Large intestine (tissue), 3 donors: ENCODE measurements at regions not wholly inside any gene's neighbourhood (a gene's known extent, or its start where the extent isn't known, plus 50 kb on each side); places are given as distances from the start of the nearest gene placed in this dataset.

Experiments
- DNase-seq, 2 donors: peaks; one replicate each; pipeline versions ENCODE4 v3.0.0 to v3.0.0-alpha.2; 2013
- H3K27ac ChIP-seq: one replicate; pipeline ENCODE4 v1.5.1; 2013; ENCODE audit warnings: low read length
- H3K27me3 ChIP-seq: 2 replicates; pipeline ENCODE4 v1.6.1; 2013; ENCODE audit warnings: low read length; ENCODE audit not compliant: control insufficient read depth, insufficient read depth
- H3K36me3 ChIP-seq: 2 replicates; pipeline ENCODE4 v1.6.1; 2013; ENCODE audit warnings: low read length; ENCODE audit not compliant: control insufficient read depth, insufficient read depth
- H3K4me1 ChIP-seq: one replicate; pipeline ENCODE4 v1.6.1; 2013; ENCODE audit warnings: low read length; ENCODE audit not compliant: control insufficient read depth, insufficient read depth
- H3K4me3 ChIP-seq: one replicate; pipeline ENCODE4 v1.5.1; 2013; ENCODE audit warnings: low read length
- H3K9me3 ChIP-seq: one replicate; pipeline ENCODE4 v1.6.1; 2013; ENCODE audit warnings: mild to moderate bottlenecking, low read depth, low read length, moderate library complexity; ENCODE audit not compliant: control insufficient read depth
- WGBS: methylation state at CpG from one replicate; pipeline ENCODE4 v1.1.5; 2013; ENCODE audit warnings: low lambda C conversion rate; ENCODE audit not compliant: insufficient coverage; 5-methylcytosine and 5-hydroxymethylcytosine counted together

DNA sequence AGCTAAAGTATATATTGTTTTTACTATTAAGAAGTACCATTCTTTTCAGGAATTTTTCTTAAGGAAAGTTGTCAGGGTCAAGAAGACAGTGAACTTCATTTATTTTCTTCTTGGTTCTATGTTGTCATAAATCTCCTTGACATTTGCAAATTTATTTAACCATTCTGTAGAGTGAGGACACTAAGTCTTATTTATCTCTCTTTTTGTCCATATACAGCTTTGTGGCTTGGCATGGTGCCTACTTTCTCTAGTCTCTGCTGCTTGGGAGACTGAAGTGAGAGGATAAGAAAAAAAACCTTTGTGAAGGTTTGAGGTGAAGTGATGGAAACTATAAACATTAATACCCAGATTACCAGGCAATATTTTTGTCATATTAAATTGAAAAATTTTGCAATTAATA lies 1389.4 kb downstream of the SUCLG1 start:
- Histone ChIP-seq H3K9me3 (no peaks in the 10 kb centered on the region), H3K4me3 (no peak overlapping the region), H3K36me3 (no peaks in the 10 kb centered on the region), H3K27ac (no peak overlapping the region), H3K27me3 (no peaks in the 10 kb centered on the region), H3K4me1 (peaks cover 3% of the 10 kb centered on the region)
- DNase-seq, result no peak

DNA sequence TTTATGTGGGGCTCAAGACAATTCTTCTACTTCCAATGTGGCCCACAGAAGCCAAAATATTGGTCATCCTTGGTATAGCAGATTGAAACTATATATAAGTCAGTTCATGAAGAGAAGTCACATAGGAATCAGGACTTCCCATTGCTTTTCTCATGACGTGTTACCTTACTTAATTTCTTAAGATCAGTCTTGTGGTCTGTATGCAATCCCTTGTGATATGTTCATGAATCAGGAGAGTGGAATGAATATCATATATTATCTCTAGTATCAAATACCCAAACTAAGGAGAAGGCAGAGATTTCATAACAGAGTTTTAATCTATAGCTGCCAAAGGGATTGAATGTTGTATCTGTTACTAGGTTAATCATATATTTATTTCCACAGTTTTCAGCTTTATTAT lies 1390.4 kb downstream of the SUCLG1 start:
- no CpG with 5 or more reads among the region's 1 CpG for WGBS
- Histone ChIP-seq H3K4me1 (peaks cover 3% of the 10 kb centered on the region), H3K4me3 (no peak overlapping the region), H3K27me3 (no peaks in the 10 kb centered on the region), H3K27ac (no peak overlapping the region), H3K9me3 (no peaks in the 10 kb centered on the region), H3K36me3 (no peaks in the 10 kb centered on the region)
- DNase-seq, result no peak

DNA sequence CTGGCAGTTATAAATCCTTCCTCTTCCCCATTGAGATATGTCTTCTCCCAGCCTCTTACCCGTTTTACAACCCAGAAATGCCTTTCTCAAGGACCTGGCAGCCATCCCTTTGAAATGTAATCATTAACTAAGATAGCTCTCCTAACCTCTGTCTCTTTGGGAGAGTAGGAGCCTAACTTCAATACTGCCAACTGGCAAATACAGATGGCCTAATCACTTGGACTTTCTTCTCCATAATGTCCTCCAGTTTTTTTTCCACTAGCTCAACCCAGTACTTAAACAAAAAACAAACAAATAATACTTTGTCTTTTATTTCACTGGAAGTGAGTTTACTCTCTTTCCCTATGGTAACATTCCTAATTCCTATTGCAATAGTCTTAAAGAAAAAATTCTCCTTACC lies 1391.1 kb downstream of the SUCLG1 start:
- Histone ChIP-seq H3K36me3 (no peaks in the 10 kb centered on the region), H3K9me3 (no peaks in the 10 kb centered on the region), H3K27me3 (no peaks in the 10 kb centered on the region), H3K4me3 (no peak overlapping the region), H3K4me1 (peaks cover 3% of the 10 kb centered on the region), H3K27ac (no peak overlapping the region)
- WGBS, result no CpG with 5 or more reads among the region's 1 CpG
- peak; percentile 58 to 71 for DNase-seq

DNA sequence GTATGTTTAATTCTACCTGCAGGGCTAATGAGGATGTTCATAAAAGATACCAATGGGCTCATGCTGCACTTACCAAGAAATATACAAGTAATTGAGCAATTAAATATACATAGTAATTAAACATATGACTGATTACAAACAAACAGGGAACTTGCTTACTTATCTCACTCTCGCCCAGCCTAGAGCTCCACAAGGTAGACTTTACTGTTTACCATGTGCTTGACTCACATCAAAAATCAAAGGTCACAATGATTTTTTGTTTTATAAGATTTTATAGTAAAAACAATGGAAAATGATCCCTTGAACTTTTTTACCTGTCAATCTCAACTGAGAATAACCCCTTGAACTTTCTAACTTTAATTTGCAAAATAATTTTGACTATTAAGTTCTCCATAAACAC lies 1395.1 kb downstream of the SUCLG1 start:
- Histone ChIP-seq H3K36me3 (no peaks in the 10 kb centered on the region), H3K27me3 (no peaks in the 10 kb centered on the region), H3K4me1 (peaks cover 3% of the 10 kb centered on the region), H3K9me3 (no peaks in the 10 kb centered on the region), H3K4me3 (no peak overlapping the region), H3K27ac (no peak overlapping the region)
- WGBS, result no CpG with 5 or more reads among the region's 1 CpG
- DNase-seq, result no peak

DNA sequence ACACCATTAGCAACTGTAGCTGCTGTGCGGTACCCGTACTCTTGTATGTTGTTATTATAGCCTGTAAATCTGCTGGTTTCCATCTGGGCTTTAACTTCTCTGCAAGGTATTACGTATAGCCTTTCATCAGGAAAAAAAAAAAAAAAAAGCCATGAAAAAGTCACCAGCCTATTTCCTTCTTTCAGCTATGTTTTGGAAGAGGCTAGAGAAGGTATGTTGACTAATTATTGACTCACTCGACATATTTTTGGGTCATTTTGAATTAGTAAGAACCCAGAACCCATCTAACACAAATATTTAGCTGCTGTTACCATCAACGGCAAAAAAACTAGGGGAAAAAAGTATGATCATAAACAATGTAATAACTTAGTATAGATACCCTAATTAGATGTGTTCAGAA lies 1395.6 kb downstream of the SUCLG1 start:
- no peaks in the 10 kb centered on the region for H3K36me3 ChIP-seq
- WGBS, result 100% methylated on average over 1 of the region's 5 CpGs
- H3K4me1 ChIP-seq, result peaks cover 3% of the 10 kb centered on the region
- H3K4me3 ChIP-seq, result no peak overlapping the region
- DNase-seq, result no peak
- no peaks in the 10 kb centered on the region for H3K9me3 ChIP-seq
- H3K27me3 ChIP-seq, result no peaks in the 10 kb centered on the region
- H3K27ac ChIP-seq, result no peak overlapping the region

DNA sequence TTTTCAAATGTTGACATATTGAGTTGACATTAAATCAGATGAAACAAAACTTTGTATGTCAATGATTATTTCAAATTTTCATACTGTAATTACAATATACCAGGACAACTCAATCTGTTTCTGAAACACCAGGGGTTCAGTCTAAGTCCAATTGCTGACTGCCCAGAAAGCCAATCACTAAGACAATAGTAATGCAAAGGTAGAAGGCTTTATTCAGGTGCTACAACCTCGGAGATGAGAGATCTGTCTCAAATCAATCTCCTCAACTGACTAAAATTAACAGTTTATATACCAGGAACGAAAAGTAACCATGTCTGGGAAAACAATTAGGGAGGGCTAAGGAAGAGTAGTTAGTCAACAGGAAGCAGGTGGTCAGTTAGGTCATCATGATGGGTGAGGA lies 1400.4 kb downstream of the SUCLG1 start:
- Histone ChIP-seq H3K9me3 (no peaks in the 10 kb centered on the region), H3K4me3 (no peak overlapping the region), H3K4me1 (no peaks in the 10 kb centered on the region), H3K36me3 (no peaks in the 10 kb centered on the region), H3K27ac (no peak overlapping the region), H3K27me3 (no peaks in the 10 kb centered on the region)
- no CpG with 5 or more reads among the region's 2 CpGs for WGBS
- no peak for DNase-seq

DNA sequence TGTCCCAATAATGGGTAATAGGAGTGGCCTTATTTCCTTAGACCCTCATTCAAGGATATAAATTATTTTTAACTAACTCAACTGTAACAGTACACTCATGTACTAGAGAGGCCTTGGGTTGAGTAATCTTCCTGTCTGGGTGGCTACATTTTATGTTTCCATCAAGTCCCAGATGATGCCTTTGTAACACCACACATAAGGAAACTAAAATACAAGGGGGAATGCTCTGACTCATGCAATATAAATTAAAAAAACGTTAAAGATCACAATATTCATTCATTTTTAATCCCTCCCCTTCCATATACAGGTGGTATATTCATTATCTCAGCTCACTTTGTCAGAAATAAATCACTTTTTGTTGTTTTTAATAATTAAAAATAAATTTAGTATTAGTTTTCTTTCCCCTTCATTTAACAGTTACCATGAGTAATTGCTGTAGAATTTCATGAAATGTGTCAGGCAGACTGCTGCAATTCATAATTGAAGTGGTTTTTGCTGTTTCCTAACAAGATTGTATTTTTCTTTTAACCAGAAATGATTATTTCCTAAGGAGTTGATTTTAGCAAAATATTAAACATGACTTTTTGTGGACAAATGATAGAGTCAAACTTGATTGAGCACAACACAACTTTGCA lies 1403.6 kb downstream of the SUCLG1 start:
- H3K4me3 ChIP-seq, result no peak overlapping the region
- 20% methylated on average over 1 of the region's 1 CpG for WGBS

DNA sequence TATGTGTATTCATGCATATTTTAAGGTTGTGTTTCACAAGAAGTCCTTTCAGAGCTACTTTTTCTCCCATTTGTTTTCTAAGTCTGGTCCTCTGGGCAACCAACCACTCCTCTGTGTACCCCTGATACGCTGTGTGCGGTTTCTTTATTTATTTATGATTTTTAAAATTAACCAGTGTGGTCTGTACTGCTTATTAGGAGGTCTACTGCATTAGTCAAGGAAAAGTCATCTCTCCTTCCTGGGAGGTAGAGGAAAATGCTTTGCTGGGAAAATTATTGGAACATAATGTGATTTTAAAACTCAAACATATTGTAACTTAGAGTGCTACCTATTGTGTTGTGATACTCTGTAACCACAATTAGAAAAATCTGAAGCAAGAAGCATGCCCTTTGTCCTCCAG lies 1404.3 kb downstream of the SUCLG1 start:
- H3K27ac ChIP-seq, result no peak overlapping the region

More for the DNA sequence above, 1403.6 kb downstream of the SUCLG1 start:
- Histone ChIP-seq H3K9me3 (no peaks in the 10 kb centered on the region), H3K27ac (no peak overlapping the region), H3K36me3 (no peaks in the 10 kb centered on the region), H3K27me3 (no peaks in the 10 kb centered on the region), H3K4me1 (no peaks in the 10 kb centered on the region)
- DNase-seq, result no peak

DNA sequence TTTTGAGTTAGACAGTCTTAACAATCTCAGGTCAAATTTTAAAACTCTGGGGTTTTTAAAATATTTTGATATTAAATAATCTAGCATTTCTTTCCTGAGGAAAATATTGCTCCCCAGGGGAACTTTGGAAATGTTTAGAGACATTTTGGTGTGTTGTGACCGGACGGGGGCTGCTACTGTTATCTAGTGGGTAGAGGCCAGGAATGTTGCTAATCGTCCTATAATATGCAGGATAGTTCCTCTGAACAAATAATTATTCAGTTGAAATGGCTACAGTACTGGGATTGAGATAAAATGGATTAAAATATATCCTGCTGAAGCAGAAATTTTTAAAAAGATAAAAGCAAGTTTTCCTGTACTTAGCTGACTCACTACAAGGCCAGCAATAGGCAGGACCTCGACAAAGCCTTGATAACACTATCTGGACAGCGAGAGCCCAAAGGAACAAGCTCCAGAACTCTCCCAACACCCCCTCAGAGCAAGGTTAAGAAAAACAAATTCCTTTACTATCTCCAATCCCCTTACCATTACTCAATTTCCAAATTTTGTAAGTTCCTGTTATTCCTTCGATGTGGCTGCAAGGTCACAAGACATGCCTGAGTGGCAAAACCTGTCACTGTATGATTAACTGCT lies 1407.4 kb downstream of the SUCLG1 start:
- DNase-seq, result no peak
- H3K27ac ChIP-seq, result no peak overlapping the region
- H3K4me3 ChIP-seq, result no peak overlapping the region
- H3K27me3 ChIP-seq, result no peaks in the 10 kb centered on the region
- no peaks in the 10 kb centered on the region for H3K36me3 ChIP-seq
- H3K9me3 ChIP-seq, result no peaks in the 10 kb centered on the region
- no CpG with 5 or more reads among the region's 6 CpGs for WGBS
- no peaks in the 10 kb centered on the region for H3K4me1 ChIP-seq

More for the DNA sequence above, 1404.3 kb downstream of the SUCLG1 start:
- 40% methylated on average over 1 of the region's 2 CpGs for WGBS
- no peaks in the 10 kb centered on the region for H3K9me3 ChIP-seq
- no peaks in the 10 kb centered on the region for H3K27me3 ChIP-seq
- DNase-seq, result no peak
- no peaks in the 10 kb centered on the region for H3K36me3 ChIP-seq
- no peaks in the 10 kb centered on the region for H3K4me1 ChIP-seq
- H3K4me3 ChIP-seq, result no peak overlapping the region

DNA sequence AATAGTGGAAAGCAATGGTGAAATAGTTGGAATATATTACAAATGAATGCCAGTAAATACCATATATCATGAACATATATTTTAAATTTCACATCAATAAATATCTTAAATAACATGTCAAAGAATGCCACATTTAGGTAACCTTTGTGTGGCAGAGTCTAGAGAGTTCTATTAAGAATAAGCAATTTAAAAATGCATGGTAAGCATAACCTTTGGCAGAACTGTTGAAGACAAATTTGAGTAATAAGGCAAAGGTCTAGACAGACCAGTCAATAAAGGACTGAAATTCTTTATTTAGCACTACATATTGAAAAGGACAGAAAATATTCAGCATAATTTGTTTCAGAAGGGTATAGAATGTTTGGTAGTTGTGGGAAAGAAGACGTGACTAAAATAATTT lies 1417.0 kb downstream of the SUCLG1 start:
- H3K27me3 ChIP-seq, result no peaks in the 10 kb centered on the region
- H3K4me1 ChIP-seq, result no peaks in the 10 kb centered on the region
- H3K36me3 ChIP-seq, result no peaks in the 10 kb centered on the region
- WGBS, result 100% methylated on average over 1 of the region's 1 CpG
- DNase-seq, result no peak
- H3K9me3 ChIP-seq, result no peaks in the 10 kb centered on the region
- H3K4me3 ChIP-seq, result no peak overlapping the region
- H3K27ac ChIP-seq, result no peak overlapping the region

DNA sequence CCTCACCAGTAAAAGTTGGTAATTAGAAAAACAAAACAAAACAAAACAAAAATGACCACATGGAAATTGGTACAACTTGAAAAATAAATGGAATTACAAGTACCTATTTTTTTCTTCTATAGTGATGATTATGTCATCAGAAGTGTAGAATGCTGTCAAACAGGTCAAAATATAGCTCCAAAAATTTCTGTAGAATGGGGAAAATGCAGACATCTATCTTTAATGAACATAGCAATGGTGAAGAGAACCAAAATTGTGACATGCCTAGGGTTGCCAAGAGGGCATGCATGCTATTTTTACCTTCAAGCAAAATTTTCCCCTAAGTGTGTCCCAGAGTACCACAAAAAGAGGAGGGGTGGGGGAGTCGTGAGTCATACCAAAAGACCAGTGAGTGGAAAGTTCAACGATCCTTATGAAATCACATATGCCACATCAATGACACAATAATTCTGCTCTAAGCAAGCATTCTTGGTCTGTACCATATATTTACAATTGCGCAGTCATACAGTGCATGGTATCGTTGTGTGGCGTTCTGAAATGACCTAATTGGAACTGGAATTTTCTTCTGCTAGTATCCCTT lies 1436.4 kb downstream of the SUCLG1 start:
- no peak overlapping the region for H3K4me3 ChIP-seq
- H3K9me3 ChIP-seq, result no peaks in the 10 kb centered on the region
- no peaks in the 10 kb centered on the region for H3K36me3 ChIP-seq
- no CpG with 5 or more reads among the region's 5 CpGs for WGBS
- no peak overlapping the region for H3K27ac ChIP-seq
- H3K4me1 ChIP-seq, result no peaks in the 10 kb centered on the region
- DNase-seq, result no peak
- H3K27me3 ChIP-seq, result no peaks in the 10 kb centered on the region
